ENCODE measurements at regions not wholly inside any gene's neighbourhood (a gene's known extent, or its start where the extent isn't known, plus 50 kb on each side); places are given as distances from the start of the nearest gene placed in this dataset.

DNA sequence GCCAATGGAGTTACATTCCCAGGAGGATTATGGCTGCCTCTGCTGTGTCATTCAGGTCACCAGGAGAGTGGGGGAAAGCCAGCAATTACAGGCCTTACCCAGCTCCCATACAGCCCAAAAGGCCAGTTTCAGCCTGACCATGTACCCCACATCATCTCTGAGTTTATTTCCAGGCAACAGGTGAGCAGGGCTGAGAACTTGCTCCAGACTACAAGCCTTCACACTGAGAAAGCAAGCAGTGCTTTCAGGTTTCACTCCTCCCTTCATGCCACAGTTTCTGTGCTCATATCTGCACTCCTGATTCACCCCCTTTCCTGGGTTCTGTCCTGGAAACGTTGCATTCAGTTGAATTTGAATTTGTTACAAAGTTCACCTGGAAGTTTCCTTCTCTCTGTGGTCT, 68.1 kb upstream of the ABI3BP start:
- no peaks in the 10 kb centered on the region for H3K4me1 ChIP-seq (ENCODE audit: control insufficient read depth, low read depth, low read length)
- no peak overlapping the region for H3K4ac ChIP-seq (ENCODE audit: low read depth, low read length)
- H3K36me3 ChIP-seq (ENCODE audit: control insufficient read depth, insufficient read depth, low read length), result no peaks in the 10 kb centered on the region
- no peak overlapping the region for H4K8ac ChIP-seq (ENCODE audit: low read depth, low read length)
- no peak overlapping the region for H2BK5ac ChIP-seq (ENCODE audit: low read length)
- H3K27ac ChIP-seq (ENCODE audit: low read depth, low read length), result no peak overlapping the region
- H3K23ac ChIP-seq (ENCODE audit: low read length), result no peak overlapping the region
- H3K56ac ChIP-seq (ENCODE audit: low read length), result no peak overlapping the region
- no peak overlapping the region for H4K5ac ChIP-seq (ENCODE audit: low read length)
- H3K4me2 ChIP-seq (ENCODE audit: low read length), result no peak overlapping the region
- no peak for DNase-seq
- no CpG with 5 or more reads among the region's 1 CpG for WGBS (ENCODE audit: extremely low coverage, insufficient coverage, low lambda C conversion rate)
- H2BK120ac ChIP-seq (ENCODE audit: low read depth, low read length), result no peak overlapping the region
- H3K18ac ChIP-seq (ENCODE audit: low read length), result no peak overlapping the region
- no peak overlapping the region for H3K4me3 ChIP-seq (ENCODE audit: low read length)
- no peak overlapping the region for H2AK5ac ChIP-seq (ENCODE audit: low read length)
- no peaks in the 10 kb centered on the region for H3K79me1 ChIP-seq (ENCODE audit: low read length)
- no peaks in the 10 kb centered on the region for H3K79me2 ChIP-seq (ENCODE audit: control insufficient read depth, insufficient read depth, low read length)
- no peaks in the 10 kb centered on the region for H3K27me3 ChIP-seq (ENCODE audit: insufficient read depth, low read length, poor library complexity)
- no peak overlapping the region for H3K9ac ChIP-seq (ENCODE audit: low read length)
- no peak overlapping the region for H2BK15ac ChIP-seq (replicated peaks; ENCODE audit: low read depth)

DNA sequence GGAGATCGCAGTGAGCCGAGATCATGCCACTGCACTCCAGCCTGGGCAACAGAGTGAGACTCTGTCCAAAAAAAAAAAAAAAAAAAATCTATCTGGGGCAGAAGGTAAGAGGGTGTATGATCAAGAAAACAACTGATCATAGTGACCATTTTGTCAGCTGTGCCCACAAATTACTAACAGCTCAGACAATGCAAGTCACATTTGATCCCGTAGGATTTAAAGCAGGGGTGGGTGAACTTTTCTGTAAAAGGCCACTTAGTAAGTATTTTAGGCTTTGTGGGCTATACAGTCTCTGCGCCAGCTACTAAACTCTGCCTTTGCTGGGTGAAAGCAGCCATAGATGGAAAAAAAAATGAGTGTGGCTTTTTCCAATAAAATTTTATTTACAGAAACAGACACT, 57.6 kb upstream of the ABI3BP start:
- no peak overlapping the region for H3K27ac ChIP-seq (ENCODE audit: low read depth, low read length)

DNA sequence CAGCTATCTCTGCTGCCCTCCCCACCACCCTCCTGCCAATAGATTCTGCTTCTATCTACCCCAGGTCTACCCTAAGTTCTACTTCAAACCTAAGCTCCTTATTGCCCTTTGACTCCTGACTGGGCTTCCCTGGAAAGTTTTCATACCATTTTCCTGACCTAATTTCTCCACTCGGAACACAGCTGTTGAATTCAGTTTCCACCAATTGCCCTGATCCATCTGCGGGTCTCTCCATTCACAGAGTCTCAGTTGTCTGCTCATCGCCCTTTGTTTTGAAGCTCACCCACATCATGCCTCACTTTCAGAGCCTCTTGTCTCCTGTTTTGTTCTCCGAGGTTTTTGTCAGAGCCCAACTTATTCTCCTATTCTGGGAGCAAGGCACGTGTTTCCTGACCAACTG, 56.8 kb upstream of the ABI3BP start:
- Histone ChIP-seq H4K8ac (ENCODE audit: low read depth, low read length) (no peak overlapping the region), H2BK15ac (replicated peaks; ENCODE audit: low read depth) (no peak overlapping the region), H4K5ac (ENCODE audit: low read length) (no peak overlapping the region), H3K4me1 (ENCODE audit: control insufficient read depth, low read depth, low read length) (no peaks in the 10 kb centered on the region), H3K4me2 (ENCODE audit: low read length) (no peak overlapping the region), H3K27ac (ENCODE audit: low read depth, low read length) (no peak overlapping the region), H3K56ac (ENCODE audit: low read length) (no peak overlapping the region), H3K36me3 (ENCODE audit: control insufficient read depth, insufficient read depth, low read length) (no peaks in the 10 kb centered on the region), H2BK5ac (ENCODE audit: low read length) (no peak overlapping the region), H3K4me3 (ENCODE audit: low read length) (no peak overlapping the region), H3K27me3 (ENCODE audit: insufficient read depth, low read length, poor library complexity) (no peaks in the 10 kb centered on the region), H3K4ac (ENCODE audit: low read depth, low read length) (no peak overlapping the region), H3K79me2 (ENCODE audit: control insufficient read depth, insufficient read depth, low read length) (no peaks in the 10 kb centered on the region), H2BK120ac (ENCODE audit: low read depth, low read length) (no peak overlapping the region), H3K79me1 (ENCODE audit: low read length) (no peaks in the 10 kb centered on the region), H3K23ac (ENCODE audit: low read length) (no peak overlapping the region), H3K9ac (ENCODE audit: low read length) (no peak overlapping the region), H2AK5ac (ENCODE audit: low read length) (no peak overlapping the region), H3K18ac (ENCODE audit: low read length) (no peak overlapping the region)
- DNase-seq, result no peak
- WGBS (ENCODE audit: extremely low coverage, insufficient coverage, low lambda C conversion rate), result no CpG with 5 or more reads among the region's 5 CpGs

More for the DNA sequence above, 57.6 kb upstream of the ABI3BP start:
- Histone ChIP-seq H3K56ac (ENCODE audit: low read length) (no peak overlapping the region), H3K4me2 (ENCODE audit: low read length) (no peak overlapping the region), H3K79me2 (ENCODE audit: control insufficient read depth, insufficient read depth, low read length) (no peaks in the 10 kb centered on the region), H3K23ac (ENCODE audit: low read length) (no peak overlapping the region), H2AK5ac (ENCODE audit: low read length) (no peak overlapping the region), H2BK15ac (replicated peaks; ENCODE audit: low read depth) (no peak overlapping the region), H2BK5ac (ENCODE audit: low read length) (no peak overlapping the region), H3K27me3 (ENCODE audit: insufficient read depth, low read length, poor library complexity) (no peaks in the 10 kb centered on the region), H3K79me1 (ENCODE audit: low read length) (no peaks in the 10 kb centered on the region), H3K18ac (ENCODE audit: low read length) (no peak overlapping the region), H3K4me3 (ENCODE audit: low read length) (no peak overlapping the region), H2BK120ac (ENCODE audit: low read depth, low read length) (no peak overlapping the region), H3K4ac (ENCODE audit: low read depth, low read length) (no peak overlapping the region), H4K8ac (ENCODE audit: low read depth, low read length) (no peak overlapping the region), H3K36me3 (ENCODE audit: control insufficient read depth, insufficient read depth, low read length) (no peaks in the 10 kb centered on the region), H3K9ac (ENCODE audit: low read length) (no peak overlapping the region), H3K4me1 (ENCODE audit: control insufficient read depth, low read depth, low read length) (no peaks in the 10 kb centered on the region), H4K5ac (ENCODE audit: low read length) (no peak overlapping the region)
- DNase-seq, result no peak
- no CpG with 5 or more reads among the region's 4 CpGs for WGBS (ENCODE audit: extremely low coverage, insufficient coverage, low lambda C conversion rate)

DNA sequence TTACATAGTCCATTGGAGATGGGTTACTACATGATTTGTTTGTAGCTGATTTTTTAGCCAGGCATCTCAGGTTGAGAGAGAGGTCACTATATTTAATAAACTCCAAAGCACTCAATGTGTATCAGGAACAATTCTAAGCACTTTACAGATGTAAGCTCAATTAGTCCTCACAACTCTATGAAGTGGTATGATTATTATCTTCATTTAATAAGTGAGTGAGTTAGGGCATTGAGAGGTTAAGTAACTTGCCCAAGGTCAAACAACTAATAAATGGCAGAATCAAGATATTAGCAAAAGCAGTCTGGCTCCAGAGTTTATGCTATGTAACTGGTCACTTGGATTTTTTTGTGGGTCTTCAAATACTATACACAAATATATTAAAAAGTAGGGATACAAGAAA, 56.3 kb upstream of the ABI3BP start:
- Histone ChIP-seq H3K56ac (ENCODE audit: low read length) (no peak overlapping the region), H2BK15ac (replicated peaks; ENCODE audit: low read depth) (no peak overlapping the region), H3K4ac (ENCODE audit: low read depth, low read length) (no peak overlapping the region), H4K5ac (ENCODE audit: low read length) (no peak overlapping the region), H3K23ac (ENCODE audit: low read length) (no peak overlapping the region), H2BK5ac (ENCODE audit: low read length) (no peak overlapping the region), H3K27me3 (ENCODE audit: insufficient read depth, low read length, poor library complexity) (no peaks in the 10 kb centered on the region), H3K18ac (ENCODE audit: low read length) (no peak overlapping the region), H3K36me3 (ENCODE audit: control insufficient read depth, insufficient read depth, low read length) (no peaks in the 10 kb centered on the region), H2BK120ac (ENCODE audit: low read depth, low read length) (no peak overlapping the region), H3K79me2 (ENCODE audit: control insufficient read depth, insufficient read depth, low read length) (no peaks in the 10 kb centered on the region), H3K79me1 (ENCODE audit: low read length) (no peaks in the 10 kb centered on the region), H3K4me3 (ENCODE audit: low read length) (no peak overlapping the region), H4K8ac (ENCODE audit: low read depth, low read length) (no peak overlapping the region), H2AK5ac (ENCODE audit: low read length) (no peak overlapping the region), H3K4me2 (ENCODE audit: low read length) (no peak overlapping the region), H3K27ac (ENCODE audit: low read depth, low read length) (no peak overlapping the region), H3K9ac (ENCODE audit: low read length) (no peak overlapping the region), H3K4me1 (ENCODE audit: control insufficient read depth, low read depth, low read length) (no peaks in the 10 kb centered on the region)
- no peak for DNase-seq

DNA sequence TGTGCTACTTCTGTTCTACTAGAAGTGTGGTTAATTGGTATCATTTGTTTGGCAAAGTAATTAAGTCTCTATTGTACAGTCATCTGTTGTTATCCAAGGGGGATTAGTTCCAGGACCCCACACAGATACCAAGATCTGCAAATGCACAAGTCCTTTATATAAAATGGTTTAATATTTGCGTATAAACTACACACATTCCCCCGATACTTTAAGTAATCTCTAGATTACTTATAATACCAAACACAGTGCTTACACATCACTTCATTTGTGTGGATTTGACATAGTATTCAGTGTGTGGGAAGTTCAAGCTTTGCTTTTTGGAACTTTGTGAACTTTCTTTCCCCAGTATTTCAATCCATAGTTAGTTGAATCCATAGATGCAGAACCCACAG, 50.5 kb upstream of the ABI3BP start:
- no peak overlapping the region for H4K5ac ChIP-seq (ENCODE audit: low read length)
- no peak overlapping the region for H4K8ac ChIP-seq (ENCODE audit: low read depth, low read length)
- H3K18ac ChIP-seq (ENCODE audit: low read length), result no peak overlapping the region
- no CpG with 5 or more reads among the region's 2 CpGs for WGBS (ENCODE audit: extremely low coverage, insufficient coverage, low lambda C conversion rate)
- no peak overlapping the region for H2BK5ac ChIP-seq (ENCODE audit: low read length)
- H3K27me3 ChIP-seq (ENCODE audit: insufficient read depth, low read length, poor library complexity), result no peaks in the 10 kb centered on the region
- H2BK120ac ChIP-seq (ENCODE audit: low read depth, low read length), result no peak overlapping the region
- H3K9ac ChIP-seq (ENCODE audit: low read length), result no peak overlapping the region
- no peak overlapping the region for H3K27ac ChIP-seq (ENCODE audit: low read depth, low read length)
- H3K4me3 ChIP-seq (ENCODE audit: low read length), result no peak overlapping the region
- H3K4ac ChIP-seq (ENCODE audit: low read depth, low read length), result no peak overlapping the region
- H2AK5ac ChIP-seq (ENCODE audit: low read length), result no peak overlapping the region
- no peaks in the 10 kb centered on the region for H3K79me1 ChIP-seq (ENCODE audit: low read length)
- H3K36me3 ChIP-seq (ENCODE audit: control insufficient read depth, insufficient read depth, low read length), result no peaks in the 10 kb centered on the region
- no peak overlapping the region for H3K56ac ChIP-seq (ENCODE audit: low read length)
- H2BK15ac ChIP-seq (replicated peaks; ENCODE audit: low read depth), result no peak overlapping the region
- H3K23ac ChIP-seq (ENCODE audit: low read length), result no peak overlapping the region
- H3K4me2 ChIP-seq (ENCODE audit: low read length), result no peak overlapping the region
- no peaks in the 10 kb centered on the region for H3K79me2 ChIP-seq (ENCODE audit: control insufficient read depth, insufficient read depth, low read length)
- no peaks in the 10 kb centered on the region for H3K4me1 ChIP-seq (ENCODE audit: control insufficient read depth, low read depth, low read length)
- no peak for DNase-seq

DNA sequence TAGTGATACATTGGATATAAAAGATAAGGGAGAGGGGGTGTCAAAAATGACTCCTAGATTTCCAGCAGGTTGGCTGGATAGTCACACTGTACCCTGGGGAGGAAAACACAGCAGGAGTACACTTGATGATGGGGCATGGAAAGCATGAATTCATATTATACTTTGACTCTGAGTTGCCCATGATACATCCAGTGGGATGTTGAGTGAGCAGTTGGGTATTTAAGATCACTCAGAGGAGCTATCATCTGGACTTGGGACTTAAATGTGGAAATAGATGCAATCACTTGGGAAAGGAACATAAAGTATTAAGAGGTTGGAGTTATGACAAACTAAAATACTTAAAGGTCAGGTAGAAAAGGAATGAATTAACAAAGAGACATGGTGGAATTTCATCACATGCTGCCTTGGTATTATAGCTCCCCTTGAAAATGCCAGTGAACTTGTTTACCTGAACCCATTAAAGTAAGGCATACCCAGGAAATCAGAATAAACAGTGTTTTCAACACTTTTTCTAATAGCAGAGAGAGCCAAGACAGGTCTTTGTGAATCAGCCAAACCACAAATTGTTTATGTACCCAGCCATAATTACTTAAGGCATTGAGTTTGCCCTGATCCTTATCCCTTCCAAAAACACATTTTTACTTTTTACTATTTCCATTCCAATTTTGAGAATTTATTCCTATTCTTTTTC, 49.9 kb upstream of the ABI3BP start:
- Histone ChIP-seq H3K4ac (ENCODE audit: low read depth, low read length) (no peak overlapping the region), H3K4me2 (ENCODE audit: low read length) (no peak overlapping the region), H3K4me3 (ENCODE audit: low read length) (no peak overlapping the region), H2BK15ac (replicated peaks; ENCODE audit: low read depth) (no peak overlapping the region), H3K9ac (ENCODE audit: low read length) (no peak overlapping the region), H3K79me1 (ENCODE audit: low read length) (no peaks in the 10 kb centered on the region), H3K56ac (ENCODE audit: low read length) (no peak overlapping the region), H4K8ac (ENCODE audit: low read depth, low read length) (no peak overlapping the region), H2BK5ac (ENCODE audit: low read length) (no peak overlapping the region), H3K27ac (ENCODE audit: low read depth, low read length) (no peak overlapping the region), H3K23ac (ENCODE audit: low read length) (no peak overlapping the region), H2BK120ac (ENCODE audit: low read depth, low read length) (no peak overlapping the region), H3K36me3 (ENCODE audit: control insufficient read depth, insufficient read depth, low read length) (no peaks in the 10 kb centered on the region), H3K4me1 (ENCODE audit: control insufficient read depth, low read depth, low read length) (no peaks in the 10 kb centered on the region), H3K27me3 (ENCODE audit: insufficient read depth, low read length, poor library complexity) (no peaks in the 10 kb centered on the region), H3K18ac (ENCODE audit: low read length) (no peak overlapping the region), H3K79me2 (ENCODE audit: control insufficient read depth, insufficient read depth, low read length) (no peaks in the 10 kb centered on the region), H4K5ac (ENCODE audit: low read length) (no peak overlapping the region), H2AK5ac (ENCODE audit: low read length) (no peak overlapping the region)
- no peak for DNase-seq
